PC-9 (cell line): ENCODE measurements at regions not wholly inside any gene's neighbourhood (a gene's known extent, or its start where the extent isn't known, plus 50 kb on each side); places are given as distances from the start of the nearest gene placed in this dataset.

Experiments used
- EZH2 ChIP-seq: fragments of 200-600 bp; sonication (generic); IDR thresholded peaks from 2 replicates; pipeline ENCODE4 v1.8.0; 2017; ENCODE audit warnings: antibody characterized with exemption, low read depth
- TF ChIP-seq, protein P1 (sequence below): fragments of 200-600 bp; sonication (generic); conservative IDR thresholded peaks from 2 replicates; pipeline ENCODE4 v1.6.1; 2017; ENCODE audit warnings: mixed run types, antibody characterized with exemption, mild to moderate bottlenecking, moderate library complexity

DNA sequence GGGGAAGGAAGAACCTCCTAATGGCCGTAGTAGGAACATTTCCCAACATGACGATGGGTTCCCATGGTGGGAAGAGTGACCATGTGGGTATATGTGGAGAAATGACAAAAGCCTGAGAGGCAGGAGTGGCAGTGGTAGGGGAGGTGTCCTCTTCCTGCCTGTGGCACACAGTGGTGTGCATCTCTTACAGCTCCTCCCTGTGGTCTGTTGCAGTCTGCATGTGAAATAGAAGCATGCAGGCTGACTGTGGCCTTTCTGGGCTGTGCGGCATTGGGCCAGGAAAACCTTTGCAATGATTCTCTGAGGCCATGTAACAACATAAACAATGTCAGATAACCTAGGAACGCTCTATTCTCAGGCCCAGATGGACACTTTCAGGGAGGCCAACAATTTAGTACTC is 84.0 kb downstream of the LACC1 start:
- TF ChIP-seq, protein P1, sequence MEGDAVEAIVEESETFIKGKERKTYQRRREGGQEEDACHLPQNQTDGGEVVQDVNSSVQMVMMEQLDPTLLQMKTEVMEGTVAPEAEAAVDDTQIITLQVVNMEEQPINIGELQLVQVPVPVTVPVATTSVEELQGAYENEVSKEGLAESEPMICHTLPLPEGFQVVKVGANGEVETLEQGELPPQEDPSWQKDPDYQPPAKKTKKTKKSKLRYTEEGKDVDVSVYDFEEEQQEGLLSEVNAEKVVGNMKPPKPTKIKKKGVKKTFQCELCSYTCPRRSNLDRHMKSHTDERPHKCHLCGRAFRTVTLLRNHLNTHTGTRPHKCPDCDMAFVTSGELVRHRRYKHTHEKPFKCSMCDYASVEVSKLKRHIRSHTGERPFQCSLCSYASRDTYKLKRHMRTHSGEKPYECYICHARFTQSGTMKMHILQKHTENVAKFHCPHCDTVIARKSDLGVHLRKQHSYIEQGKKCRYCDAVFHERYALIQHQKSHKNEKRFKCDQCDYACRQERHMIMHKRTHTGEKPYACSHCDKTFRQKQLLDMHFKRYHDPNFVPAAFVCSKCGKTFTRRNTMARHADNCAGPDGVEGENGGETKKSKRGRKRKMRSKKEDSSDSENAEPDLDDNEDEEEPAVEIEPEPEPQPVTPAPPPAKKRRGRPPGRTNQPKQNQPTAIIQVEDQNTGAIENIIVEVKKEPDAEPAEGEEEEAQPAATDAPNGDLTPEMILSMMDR: no peak
- TF ChIP-seq EZH2: no peak
